MCF 10A (cell line): ENCODE measurements at regions not wholly inside any gene's neighbourhood (a gene's known extent, or its start where the extent isn't known, plus 50 kb on each side); places are given as distances from the start of the nearest gene placed in this dataset.

ENCODE experiments used
- BruUV-seq: library from RNA; stranded (reverse); fragments of 400-500 nt; replicated peaks from 2 replicates; lab custom pipeline; 2021; lab: Mats Ljungman, UMichigan
- CTCF ChIA-PET: fragments of 300-600 bp; sonication (Branson Sonifier 250); formaldehyde crosslinking; extraction: SDS; loops from one replicate; lab custom pipeline; 2021; ENCODE audit warnings: antibody characterized with exemption, inconsistent platforms; lab: Yijun Ruan, JAX
- POLR2A ChIA-PET: fragments of 300-600, 350-650 bp; sonication (Branson Sonifier 250); formaldehyde crosslinking; extraction: SDS; loops from one replicate; lab custom pipeline; 2020; ENCODE audit warnings: antibody characterized with exemption, inconsistent platforms; lab: Yijun Ruan, JAX
- DNase-seq: peaks from one replicate; pipeline ENCODE4 v3.0.0-alpha.2; 2018; ENCODE audit not compliant: unreplicated experiment
- H3K27ac Mint-ChIP-seq: one replicate; pipeline ENCODE4 v1.8.0; 2022; ENCODE audit warnings: mild to moderate bottlenecking, low read depth, mixed read lengths; ENCODE audit not compliant: unreplicated experiment
- H3K27me3 Mint-ChIP-seq: one replicate; pipeline ENCODE4 v1.8.0; 2022; ENCODE audit warnings: mixed read lengths; ENCODE audit not compliant: insufficient read depth, unreplicated experiment
- H3K36me3 Mint-ChIP-seq: one replicate; pipeline ENCODE4 v1.8.0; 2022; ENCODE audit warnings: mild to moderate bottlenecking, moderate library complexity, mixed read lengths; ENCODE audit not compliant: insufficient read depth, unreplicated experiment
- H3K4me1 Mint-ChIP-seq: one replicate; pipeline ENCODE4 v1.8.0; 2022; ENCODE audit warnings: mixed read lengths; ENCODE audit not compliant: insufficient read depth, unreplicated experiment
- H3K4me3 Mint-ChIP-seq: one replicate; pipeline ENCODE4 v1.8.0; 2022; ENCODE audit warnings: mild to moderate bottlenecking, moderate library complexity, mixed read lengths; ENCODE audit not compliant: unreplicated experiment
- H3K9me3 Mint-ChIP-seq: one replicate; pipeline ENCODE4 v1.8.0; 2022; ENCODE audit warnings: mixed read lengths; ENCODE audit not compliant: unreplicated experiment
- intact Hi-C: fragments of 100-400 bp; cut with micrococcal nuclease; formaldehyde crosslinking; loops from 2 replicates; pipeline ENCODE4 v1.14.1; 2022
- TF ChIP-seq, protein P1 (sequence below): fragments of 200-600 bp; IDR thresholded peaks from one replicate; pipeline ENCODE4 v1.8.0; 2022; ENCODE audit warnings: antibody characterized with exemption, mild to moderate bottlenecking; ENCODE audit not compliant: unreplicated experiment

DNA sequence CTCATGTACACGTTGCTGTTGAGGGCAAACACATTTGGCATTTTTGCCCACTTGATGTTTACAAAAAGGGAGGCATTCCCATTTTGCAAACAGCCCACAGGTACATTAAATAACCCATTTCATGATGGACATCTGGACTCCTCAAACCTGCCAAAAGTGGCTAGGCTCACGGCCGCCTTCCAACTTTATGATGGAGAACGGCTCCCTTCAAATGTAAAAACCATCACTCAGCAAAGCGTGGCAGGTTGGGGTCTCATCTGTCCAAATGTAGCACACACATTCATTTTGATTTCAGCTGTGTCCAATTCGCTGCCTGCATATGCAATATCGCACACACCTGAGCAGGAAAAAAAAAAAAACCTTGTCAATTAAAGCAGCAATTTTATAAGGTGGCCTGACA lies 417.8 kb downstream of the TMEM114 start:
- TF ChIP-seq, protein P1, sequence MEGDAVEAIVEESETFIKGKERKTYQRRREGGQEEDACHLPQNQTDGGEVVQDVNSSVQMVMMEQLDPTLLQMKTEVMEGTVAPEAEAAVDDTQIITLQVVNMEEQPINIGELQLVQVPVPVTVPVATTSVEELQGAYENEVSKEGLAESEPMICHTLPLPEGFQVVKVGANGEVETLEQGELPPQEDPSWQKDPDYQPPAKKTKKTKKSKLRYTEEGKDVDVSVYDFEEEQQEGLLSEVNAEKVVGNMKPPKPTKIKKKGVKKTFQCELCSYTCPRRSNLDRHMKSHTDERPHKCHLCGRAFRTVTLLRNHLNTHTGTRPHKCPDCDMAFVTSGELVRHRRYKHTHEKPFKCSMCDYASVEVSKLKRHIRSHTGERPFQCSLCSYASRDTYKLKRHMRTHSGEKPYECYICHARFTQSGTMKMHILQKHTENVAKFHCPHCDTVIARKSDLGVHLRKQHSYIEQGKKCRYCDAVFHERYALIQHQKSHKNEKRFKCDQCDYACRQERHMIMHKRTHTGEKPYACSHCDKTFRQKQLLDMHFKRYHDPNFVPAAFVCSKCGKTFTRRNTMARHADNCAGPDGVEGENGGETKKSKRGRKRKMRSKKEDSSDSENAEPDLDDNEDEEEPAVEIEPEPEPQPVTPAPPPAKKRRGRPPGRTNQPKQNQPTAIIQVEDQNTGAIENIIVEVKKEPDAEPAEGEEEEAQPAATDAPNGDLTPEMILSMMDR, result no peak
- Mint-ChIP-seq H3K27me3 (no peaks in the 10 kb centered on the region), H3K27ac (no peak overlapping the region), H3K4me3 (no peak overlapping the region), H3K9me3 (peaks cover 22% of the 10 kb centered on the region), H3K36me3 (peaks cover 5% of the 10 kb centered on the region), H3K4me1 (no peaks in the 10 kb centered on the region)
- intact Hi-C loops, result no loop called here
- no TSS peak for BruUV-seq
- POLR2A ChIA-PET, result no interaction called here
- DNase-seq, result no peak
- CTCF ChIA-PET, result interaction anchor here (0.6 kb wide), 1 partner anchor 407 kb away, joined by 3 read pairs; no protein-coding TSS in a partner anchor

- no peak for DNase-seq
- intact Hi-C loops, result no loop called here
- peaks cover 16% of the 10 kb centered on the region for H3K9me3 Mint-ChIP-seq
- no peak overlapping the region for H3K27ac Mint-ChIP-seq
- ChIA-PET POLR2A (no interaction called here), CTCF (no interaction called here)
- peaks cover 5% of the 10 kb centered on the region for H3K36me3 Mint-ChIP-seq
- H3K4me1 Mint-ChIP-seq, result no peaks in the 10 kb centered on the region
- no peak overlapping the region for H3K4me3 Mint-ChIP-seq
- TF ChIP-seq, protein P1, result no peak
- no peaks in the 10 kb centered on the region for H3K27me3 Mint-ChIP-seq
- BruUV-seq, result no TSS peak
Observed at GRCh38 chr16:8168016-8168415, 422.3 kb downstream of the TMEM114 start.

GRCh38 chr16:8167436-8167835 lies 422.9 kb downstream of the TMEM114 start:
- Mint-ChIP-seq H3K4me1 (no peaks in the 10 kb centered on the region), H3K27me3 (no peaks in the 10 kb centered on the region), H3K9me3 (peaks cover 16% of the 10 kb centered on the region), H3K4me3 (no peak overlapping the region), H3K36me3 (peaks cover 5% of the 10 kb centered on the region), H3K27ac (no peak overlapping the region)
- no TSS peak for BruUV-seq
- intact Hi-C loops, result no loop called here
- CTCF ChIA-PET, result no interaction called here
- DNase-seq, result no peak
- POLR2A ChIA-PET, result no interaction called here
- TF ChIP-seq, protein P1, result no peak

- TF ChIP-seq, protein P1, result no peak
- Mint-ChIP-seq H3K4me3 (no peak overlapping the region), H3K4me1 (no peaks in the 10 kb centered on the region), H3K27ac (no peak overlapping the region), H3K27me3 (no peaks in the 10 kb centered on the region), H3K36me3 (no peaks in the 10 kb centered on the region), H3K9me3 (peaks cover 38% of the 10 kb centered on the region)
- BruUV-seq, result no TSS peak
- ChIA-PET CTCF (no interaction called here), POLR2A (no interaction called here)
- DNase-seq, result no peak
- intact Hi-C loops, result no loop called here
Observed at GRCh38 chr16:8158051-8158450, 432.3 kb downstream of the TMEM114 start.
